DND-41 (cell line): ENCODE measurements at regions not wholly inside any gene's neighbourhood (a gene's known extent, or its start where the extent isn't known, plus 50 kb on each side); places are given as distances from the start of the nearest gene placed in this dataset.
A peak's percentile ranks its signal among the peaks of the same experiment; 100 is the strongest.

ENCODE experiments used
- ATAC-seq: fragments of 200-7000 bp; cut with Tn5 transposase; 3 replicates; pipeline ENCODE4 v1.9.1; 2021; ENCODE audit warnings: low read depth; ENCODE audit not compliant: insufficient read depth
- DNase-seq: peaks from one replicate; pipeline ENCODE4 v3.0.0-alpha.2; 2020
- H2AFZ ChIP-seq: 2 replicates; pipeline ENCODE4 v1.6.0; 2012; ENCODE audit warnings: low read depth, low read length
- H3K27ac ChIP-seq: 2 replicates; pipeline ENCODE4 v1.5.1; 2012; ENCODE audit warnings: low read length, inconsistent platforms
- H3K27me3 ChIP-seq: fragments of 200-600 bp; sonication (generic); 2 replicates; pipeline ENCODE4 v1.6.0; 2012; ENCODE audit warnings: low read length, mild to moderate bottlenecking, inconsistent platforms; ENCODE audit not compliant: insufficient read depth, poor library complexity
- H3K36me3 ChIP-seq: 2 replicates; pipeline ENCODE4 v1.5.1; 2012; ENCODE audit warnings: low read length, inconsistent platforms; ENCODE audit not compliant: insufficient read depth
- H3K4me1 ChIP-seq: 2 replicates; pipeline ENCODE4 v1.5.1; 2012; ENCODE audit warnings: mild to moderate bottlenecking, low read length; ENCODE audit not compliant: insufficient read depth
- H3K4me2 ChIP-seq: 2 replicates; pipeline ENCODE4 v1.6.0; 2012; ENCODE audit warnings: mild to moderate bottlenecking, moderate library complexity, low read length, inconsistent platforms; ENCODE audit not compliant: insufficient read depth
- H3K4me3 ChIP-seq, 2 experiments: fragments of 200-600 bp in 1 of 2; shearing (Covaris generic) in 1 of 2; 2 replicates each; pipeline ENCODE4 v1.5.1; 2012 to 2016; ENCODE audit warnings: inconsistent platforms in 2 of 2, low read length in 2 of 2, mild to moderate bottlenecking in 2 of 2, low read depth in 1 of 2, moderate library complexity in 1 of 2
- H3K79me2 ChIP-seq: 2 replicates; pipeline ENCODE4 v1.6.0; 2012; ENCODE audit warnings: low read length, inconsistent platforms; ENCODE audit not compliant: insufficient read depth
- H3K9ac ChIP-seq: 2 replicates; pipeline ENCODE4 v1.6.0; 2012; ENCODE audit warnings: low read depth, mild to moderate bottlenecking, inconsistent platforms, low read length, moderate library complexity
- H3K9me3 ChIP-seq: 2 replicates; pipeline ENCODE4 v1.5.1; 2012; ENCODE audit warnings: low read length, moderate library complexity, mild to moderate bottlenecking, inconsistent platforms; ENCODE audit not compliant: insufficient read depth, severe bottlenecking
- H4K20me1 ChIP-seq: 2 replicates; pipeline ENCODE4 v1.6.0; 2012; ENCODE audit warnings: low read length; ENCODE audit not compliant: insufficient read depth
- EZH2 ChIP-seq: IDR thresholded peaks from 3 replicates; pipeline ENCODE4 v1.6.1; 2012; ENCODE audit warnings: borderline replicate concordance, low read depth, mild to moderate bottlenecking, moderate library complexity, low read length, inconsistent platforms; ENCODE audit not compliant: severe bottlenecking
- TF ChIP-seq, protein P1 (sequence below): IDR thresholded peaks from 2 replicates; pipeline ENCODE4 v1.5.1; 2012; ENCODE audit warnings: borderline replicate concordance, low read length, moderate library complexity, mild to moderate bottlenecking; ENCODE audit not compliant: poor library complexity, severe bottlenecking; ENCODE audit errors: extremely low read depth

DNA sequence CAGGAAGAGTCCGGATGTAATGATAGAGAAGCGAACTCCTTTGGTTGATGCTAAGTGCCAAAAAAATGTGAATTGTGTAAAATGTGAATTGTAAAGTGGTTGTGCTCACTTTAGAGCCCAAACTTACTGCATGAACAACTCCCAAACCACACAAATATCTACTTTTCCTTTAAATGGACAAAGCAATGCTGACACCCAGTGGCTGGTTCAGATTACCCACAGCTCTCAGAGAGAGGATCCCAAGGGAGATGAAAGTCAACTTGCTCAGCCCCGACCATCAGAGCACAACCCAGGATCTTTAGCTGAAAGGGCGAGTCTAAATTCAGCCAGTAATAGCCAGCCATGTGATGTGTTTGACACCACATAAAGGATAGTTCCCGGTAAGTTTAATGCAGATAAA, 133.7 kb downstream of the NMUR2 start:
- Histone ChIP-seq H3K4me1 (no peaks in the 10 kb centered on the region), H3K4me3 (no peak overlapping the region), H3K79me2 (no peaks in the 10 kb centered on the region), H3K27ac (no peak overlapping the region), H4K20me1 (no peaks in the 10 kb centered on the region), H2AFZ (no peak overlapping the region), H3K9ac (no peak overlapping the region), H3K27me3 (peaks cover 3% of the 10 kb centered on the region), H3K4me2 (no peak overlapping the region), H3K9me3 (no peaks in the 10 kb centered on the region), H3K36me3 (no peaks in the 10 kb centered on the region)
- ATAC-seq (no peak), DNase-seq (no peak)
- TF ChIP-seq EZH2, result no peak
- TF ChIP-seq, protein P1, sequence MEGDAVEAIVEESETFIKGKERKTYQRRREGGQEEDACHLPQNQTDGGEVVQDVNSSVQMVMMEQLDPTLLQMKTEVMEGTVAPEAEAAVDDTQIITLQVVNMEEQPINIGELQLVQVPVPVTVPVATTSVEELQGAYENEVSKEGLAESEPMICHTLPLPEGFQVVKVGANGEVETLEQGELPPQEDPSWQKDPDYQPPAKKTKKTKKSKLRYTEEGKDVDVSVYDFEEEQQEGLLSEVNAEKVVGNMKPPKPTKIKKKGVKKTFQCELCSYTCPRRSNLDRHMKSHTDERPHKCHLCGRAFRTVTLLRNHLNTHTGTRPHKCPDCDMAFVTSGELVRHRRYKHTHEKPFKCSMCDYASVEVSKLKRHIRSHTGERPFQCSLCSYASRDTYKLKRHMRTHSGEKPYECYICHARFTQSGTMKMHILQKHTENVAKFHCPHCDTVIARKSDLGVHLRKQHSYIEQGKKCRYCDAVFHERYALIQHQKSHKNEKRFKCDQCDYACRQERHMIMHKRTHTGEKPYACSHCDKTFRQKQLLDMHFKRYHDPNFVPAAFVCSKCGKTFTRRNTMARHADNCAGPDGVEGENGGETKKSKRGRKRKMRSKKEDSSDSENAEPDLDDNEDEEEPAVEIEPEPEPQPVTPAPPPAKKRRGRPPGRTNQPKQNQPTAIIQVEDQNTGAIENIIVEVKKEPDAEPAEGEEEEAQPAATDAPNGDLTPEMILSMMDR, result peak; percentile 38

DNA sequence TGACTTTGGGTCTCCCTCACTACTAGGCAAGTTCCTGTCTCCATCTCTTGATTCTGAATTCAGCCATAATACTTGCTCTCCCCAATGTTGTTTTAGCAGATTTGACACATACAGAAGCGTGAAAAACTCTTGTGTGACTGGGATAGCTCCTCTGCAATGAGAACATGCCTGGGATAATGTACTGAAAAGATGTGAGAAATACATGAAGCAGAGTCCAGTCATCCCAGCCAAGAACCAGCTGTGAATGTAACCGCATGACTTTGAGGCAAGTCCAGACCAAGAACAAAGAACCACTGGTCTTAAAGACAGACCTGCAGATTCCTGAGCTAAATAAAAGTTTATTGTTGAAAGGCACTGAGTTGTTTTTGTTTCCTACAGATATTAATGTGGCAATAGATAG, 135.0 kb downstream of the NMUR2 start:
- Histone ChIP-seq H3K4me3 (no peak overlapping the region), H3K79me2 (no peaks in the 10 kb centered on the region), H3K9me3 (no peaks in the 10 kb centered on the region), H3K27me3 (peaks cover 3% of the 10 kb centered on the region), H3K4me1 (no peaks in the 10 kb centered on the region), H4K20me1 (no peaks in the 10 kb centered on the region), H2AFZ (no peak overlapping the region), H3K4me2 (no peak overlapping the region), H3K36me3 (no peaks in the 10 kb centered on the region), H3K9ac (no peak overlapping the region), H3K27ac (no peak overlapping the region)
- DNase-seq (no peak), ATAC-seq (no peak)
- TF ChIP-seq, protein P1, result no peak
- TF ChIP-seq EZH2, result no peak

DNA sequence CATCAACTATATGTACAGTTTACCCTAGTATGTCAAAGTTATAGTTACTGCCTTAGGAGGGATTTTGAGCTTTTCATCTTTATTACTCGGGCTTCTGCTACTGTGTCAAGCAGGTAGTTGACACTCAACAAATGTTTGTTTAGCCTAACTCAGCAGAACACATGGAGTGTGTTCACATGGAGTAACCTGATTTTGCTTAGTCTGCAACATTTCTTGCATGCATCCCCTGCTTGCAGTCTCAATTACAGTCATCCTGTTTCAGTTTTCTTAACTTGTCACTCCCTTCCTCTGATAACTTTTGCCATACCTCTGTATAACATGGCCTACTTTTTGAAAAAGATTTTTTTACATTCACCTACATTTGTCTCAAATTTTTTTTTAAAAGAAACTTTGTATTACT, 135.5 kb downstream of the NMUR2 start:
- Histone ChIP-seq H3K9ac (no peak overlapping the region), H3K4me3 (no peak overlapping the region), H3K4me2 (no peak overlapping the region), H3K4me1 (no peaks in the 10 kb centered on the region), H3K27me3 (peaks cover 3% of the 10 kb centered on the region), H3K9me3 (no peaks in the 10 kb centered on the region), H3K27ac (no peak overlapping the region), H2AFZ (no peak overlapping the region), H4K20me1 (no peaks in the 10 kb centered on the region), H3K79me2 (no peaks in the 10 kb centered on the region), H3K36me3 (no peaks in the 10 kb centered on the region)
- DNase-seq (no peak), ATAC-seq (no peak)
- TF ChIP-seq, protein P1, result no peak
- TF ChIP-seq EZH2, result no peak
